SH-SY5Y (cell line): ENCODE measurements at regions not wholly inside any gene's neighbourhood (a gene's known extent, or its start where the extent isn't known, plus 50 kb on each side); places are given as distances from the start of the nearest gene placed in this dataset.

Experiments used
- GATA2 ChIP-seq: IDR thresholded peaks from 2 replicates; pipeline ENCODE4 v1.6.1; 2011; ENCODE audit warnings: mild to moderate bottlenecking, low read depth, low read length
- GATA3 ChIP-seq: IDR thresholded peaks from 2 replicates; pipeline ENCODE4 v1.6.1; 2011; ENCODE audit warnings: low read depth, mild to moderate bottlenecking, low read length, moderate library complexity

DNA sequence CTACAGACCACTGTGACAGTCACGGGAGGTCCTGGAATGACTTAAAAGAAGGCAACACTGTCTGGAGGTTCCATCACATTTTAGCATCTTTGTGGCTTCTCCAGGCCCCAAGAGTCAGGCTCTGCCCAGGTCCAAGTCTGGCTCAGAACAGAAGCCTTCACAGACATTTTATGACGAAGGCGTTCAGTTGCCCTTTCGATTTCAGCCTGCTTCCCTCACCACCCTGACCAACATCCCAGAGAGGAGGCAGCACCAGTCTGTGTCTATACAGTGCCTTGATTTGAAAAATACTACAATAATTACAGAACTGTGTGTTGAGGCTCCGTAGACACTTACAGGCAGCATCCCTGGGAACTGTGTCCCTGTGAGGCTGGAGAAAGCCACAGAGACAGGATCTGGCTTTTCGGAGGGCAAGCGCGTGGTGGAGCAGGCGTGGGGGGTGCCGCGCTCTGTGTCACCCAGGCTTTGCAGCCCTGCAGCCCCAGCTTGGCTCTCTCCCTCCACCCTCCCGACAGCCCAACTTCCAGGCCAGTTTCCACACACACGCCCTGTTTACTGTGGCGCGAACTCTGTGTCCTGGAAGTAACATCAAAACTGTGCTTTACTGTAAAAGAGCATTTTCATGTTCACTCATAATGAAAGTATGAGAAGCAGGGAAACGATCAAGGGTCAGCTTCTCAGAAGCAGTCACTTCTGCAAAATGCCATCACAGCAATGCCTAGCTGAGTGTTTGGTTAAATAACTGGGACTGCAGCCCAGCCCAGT lies 153.5 kb upstream of the ALKAL2 start:
- TF ChIP-seq GATA3, result no peak
- no peak for TF ChIP-seq GATA2
